Lower leg skin (tissue), 3 donors: ENCODE measurements at regions not wholly inside any gene's neighbourhood (a gene's known extent, or its start where the extent isn't known, plus 50 kb on each side); places are given as distances from the start of the nearest gene placed in this dataset.

Source experiments
- POLR2A ChIP-seq, 2 donors: fragments of 450-650 bp; IDR thresholded peaks; one replicate each; pipeline ENCODE4 v1.6.1; 2016 to 2017; ENCODE audit warnings: antibody characterized with exemption in 2 of 2, mild to moderate bottlenecking in 1 of 2, moderate library complexity in 1 of 2
- TF ChIP-seq, protein P1 (sequence below), 3 donors: fragments of 450-650 bp; IDR thresholded peaks; one replicate each; pipeline ENCODE4 v1.5.1; 2016; ENCODE audit warnings: antibody characterized with exemption in 3 of 3, mild to moderate bottlenecking in 3 of 3, moderate library complexity in 2 of 3

DNA sequence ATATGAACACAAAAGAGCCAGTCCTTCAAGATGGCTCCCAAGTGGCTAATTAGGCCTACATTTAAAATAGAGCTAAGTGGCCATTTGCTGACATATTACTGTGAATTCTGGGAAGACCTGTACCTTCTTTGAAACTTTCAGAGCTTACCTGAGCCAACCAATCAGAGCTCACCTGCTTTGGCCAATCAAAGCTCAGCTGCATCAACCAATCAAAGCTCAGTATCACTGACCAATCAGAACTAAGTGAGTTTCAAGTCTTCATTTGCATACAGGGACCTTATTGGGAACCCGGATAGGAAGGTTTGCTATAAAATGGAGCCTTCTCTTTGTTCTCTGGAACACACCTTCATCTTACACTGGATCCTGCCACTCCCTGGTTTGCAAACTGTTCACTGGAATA is 63.7 kb downstream of the FOXL1 start:
- TF ChIP-seq, protein P1, sequence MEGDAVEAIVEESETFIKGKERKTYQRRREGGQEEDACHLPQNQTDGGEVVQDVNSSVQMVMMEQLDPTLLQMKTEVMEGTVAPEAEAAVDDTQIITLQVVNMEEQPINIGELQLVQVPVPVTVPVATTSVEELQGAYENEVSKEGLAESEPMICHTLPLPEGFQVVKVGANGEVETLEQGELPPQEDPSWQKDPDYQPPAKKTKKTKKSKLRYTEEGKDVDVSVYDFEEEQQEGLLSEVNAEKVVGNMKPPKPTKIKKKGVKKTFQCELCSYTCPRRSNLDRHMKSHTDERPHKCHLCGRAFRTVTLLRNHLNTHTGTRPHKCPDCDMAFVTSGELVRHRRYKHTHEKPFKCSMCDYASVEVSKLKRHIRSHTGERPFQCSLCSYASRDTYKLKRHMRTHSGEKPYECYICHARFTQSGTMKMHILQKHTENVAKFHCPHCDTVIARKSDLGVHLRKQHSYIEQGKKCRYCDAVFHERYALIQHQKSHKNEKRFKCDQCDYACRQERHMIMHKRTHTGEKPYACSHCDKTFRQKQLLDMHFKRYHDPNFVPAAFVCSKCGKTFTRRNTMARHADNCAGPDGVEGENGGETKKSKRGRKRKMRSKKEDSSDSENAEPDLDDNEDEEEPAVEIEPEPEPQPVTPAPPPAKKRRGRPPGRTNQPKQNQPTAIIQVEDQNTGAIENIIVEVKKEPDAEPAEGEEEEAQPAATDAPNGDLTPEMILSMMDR (IDR thresholded peaks at IDR 0.05) = no peak
- TF ChIP-seq POLR2A (IDR thresholded peaks at IDR 0.05) = no peak
